Progenitor cell of endocrine pancreas (in vitro differentiated cells): ENCODE measurements at regions not wholly inside any gene's neighbourhood (a gene's known extent, or its start where the extent isn't known, plus 50 kb on each side); places are given as distances from the start of the nearest gene placed in this dataset.

Experiments
- DNase-seq: peaks from one replicate; pipeline ENCODE4 v3.0.0; 2021; ENCODE audit warnings: low spot score; ENCODE audit not compliant: unreplicated experiment
- H3K27ac Mint-ChIP-seq: 2 replicates; pipeline ENCODE4 v1.8.0; 2021; ENCODE audit warnings: mild to moderate bottlenecking, moderate library complexity, mixed read lengths
- H3K27me3 Mint-ChIP-seq: 2 replicates; pipeline ENCODE4 v1.8.0; 2021; ENCODE audit warnings: mixed read lengths
- H3K36me3 Mint-ChIP-seq: 2 replicates; pipeline ENCODE4 v1.8.0; 2022; ENCODE audit warnings: mixed read lengths; ENCODE audit not compliant: insufficient read depth
- H3K4me1 Mint-ChIP-seq: 2 replicates; pipeline ENCODE4 v1.8.0; 2021; ENCODE audit warnings: low read depth, mixed read lengths
- H3K4me3 Mint-ChIP-seq: 2 replicates; pipeline ENCODE4 v1.8.0; 2021; ENCODE audit warnings: low read depth, mild to moderate bottlenecking, moderate library complexity, mixed read lengths
- H3K9me3 Mint-ChIP-seq: 2 replicates; pipeline ENCODE4 v1.8.0; 2021; ENCODE audit warnings: low read depth, mixed read lengths
- CTCF ChIP-seq: fragments of 200-600 bp; sonication (generic); IDR thresholded peaks from one replicate; pipeline ENCODE4 v1.5.0; 2021; ENCODE audit warnings: antibody characterized with exemption, mild to moderate bottlenecking; ENCODE audit not compliant: unreplicated experiment

GRCh38 chr6:141531040-141531439 is 601.7 kb upstream of the GJE1 start:
- no peaks in the 10 kb centered on the region for H3K27me3 Mint-ChIP-seq
- no peak overlapping the region for H3K4me3 Mint-ChIP-seq
- H3K4me1 Mint-ChIP-seq: peaks cover 19% of the 10 kb centered on the region
- H3K9me3 Mint-ChIP-seq: peaks cover 6% of the 10 kb centered on the region
- TF ChIP-seq CTCF: no peak
- no peak overlapping the region for H3K27ac Mint-ChIP-seq
- H3K36me3 Mint-ChIP-seq: peaks cover 2% of the 10 kb centered on the region
- DNase-seq: no peak

GRCh38 chr6:141528596-141528995 is 604.1 kb upstream of the GJE1 start:
- DNase-seq: no peak
- Mint-ChIP-seq H3K4me3 (no peak overlapping the region), H3K27ac (no peak overlapping the region), H3K27me3 (no peaks in the 10 kb centered on the region), H3K9me3 (peaks cover 7% of the 10 kb centered on the region), H3K4me1 (peaks cover 23% of the 10 kb centered on the region), H3K36me3 (peaks cover 2% of the 10 kb centered on the region)
- TF ChIP-seq CTCF: no peak

- H3K27ac Mint-ChIP-seq: peak overlapping the region; percentile 91
- peaks cover 2% of the 10 kb centered on the region for H3K36me3 Mint-ChIP-seq
- H3K4me1 Mint-ChIP-seq: peaks cover 23% of the 10 kb centered on the region
- no peak for TF ChIP-seq CTCF
- no peaks in the 10 kb centered on the region for H3K27me3 Mint-ChIP-seq
- H3K9me3 Mint-ChIP-seq: peaks cover 14% of the 10 kb centered on the region
- DNase-seq: no peak
- H3K4me3 Mint-ChIP-seq: no peak overlapping the region
Measured at GRCh38 chr6:141526985-141527384, 605.7 kb upstream of the GJE1 start.

GRCh38 chr6:141521440-141521839 is 611.3 kb upstream of the GJE1 start:
- Mint-ChIP-seq H3K27ac (no peak overlapping the region), H3K4me1 (peaks cover 9% of the 10 kb centered on the region), H3K36me3 (no peaks in the 10 kb centered on the region), H3K4me3 (no peak overlapping the region), H3K9me3 (peaks cover 11% of the 10 kb centered on the region), H3K27me3 (no peaks in the 10 kb centered on the region)
- DNase-seq: no peak
- no peak for TF ChIP-seq CTCF

GRCh38 chr6:141513830-141514229 is 618.9 kb upstream of the GJE1 start:
- Mint-ChIP-seq H3K36me3 (no peaks in the 10 kb centered on the region), H3K4me1 (no peaks in the 10 kb centered on the region), H3K9me3 (no peaks in the 10 kb centered on the region), H3K27me3 (no peaks in the 10 kb centered on the region), H3K4me3 (no peak overlapping the region), H3K27ac (no peak overlapping the region)
- no peak for TF ChIP-seq CTCF
- no peak for DNase-seq
